GM18517 (cell line): ENCODE measurements at regions not wholly inside any gene's neighbourhood (a gene's known extent, or its start where the extent isn't known, plus 50 kb on each side); places are given as distances from the start of the nearest gene placed in this dataset.

ENCODE experiments used
- ATAC-seq: cut with Tn5 transposase; IDR thresholded peaks from one replicate; pipeline ENCODE4 v1.9.1; 2021; ENCODE audit warnings: mild to moderate bottlenecking, moderate library complexity; ENCODE audit not compliant: unreplicated experiment

GRCh38 chr17:79428988-79429387, 181.9 kb downstream of the RBFOX3 start:
- no peak for ATAC-seq

- ATAC-seq: no peak
These were observed 183.0 kb downstream of the RBFOX3 start for GRCh38 chr17:79427621-79428539.

GRCh38 chr17:79425686-79426085, 185.2 kb downstream of the RBFOX3 start:
- no peak for ATAC-seq

DNA sequence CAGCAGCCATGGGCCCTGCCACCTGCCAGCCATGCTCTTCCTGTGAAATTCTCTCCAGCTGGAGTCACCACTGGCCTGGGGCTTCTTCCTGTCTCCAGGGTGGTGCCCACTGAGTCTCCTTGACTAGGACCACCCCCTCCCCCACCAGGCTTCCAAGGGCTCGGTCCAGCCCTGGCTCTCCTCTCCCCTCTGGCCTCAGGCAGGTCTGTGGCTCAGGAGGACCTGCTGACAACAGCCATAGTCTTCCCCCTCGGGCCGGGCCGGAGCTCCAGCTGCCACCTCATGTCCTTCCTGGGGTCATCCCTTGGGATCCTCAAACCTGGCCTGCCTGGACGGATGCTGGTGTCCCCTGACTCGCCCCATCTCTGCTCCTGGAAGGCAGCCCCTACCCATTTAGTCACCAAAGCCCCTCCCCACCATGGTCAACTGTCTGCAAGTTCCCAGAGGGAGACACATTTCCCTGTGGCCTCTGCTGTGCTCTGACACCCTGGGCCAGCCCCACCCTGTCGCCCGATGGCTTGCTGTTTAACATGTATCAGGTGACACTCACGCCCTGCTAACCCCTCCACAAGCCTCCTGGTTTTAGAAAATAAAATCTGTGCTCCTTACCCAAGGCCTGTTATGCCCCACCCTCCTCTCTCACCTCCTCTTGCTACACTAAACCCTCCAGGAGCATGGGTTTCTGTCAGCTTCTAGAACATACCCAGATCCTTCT, 186.2 kb downstream of the RBFOX3 start:
- ATAC-seq: no peak

DNA sequence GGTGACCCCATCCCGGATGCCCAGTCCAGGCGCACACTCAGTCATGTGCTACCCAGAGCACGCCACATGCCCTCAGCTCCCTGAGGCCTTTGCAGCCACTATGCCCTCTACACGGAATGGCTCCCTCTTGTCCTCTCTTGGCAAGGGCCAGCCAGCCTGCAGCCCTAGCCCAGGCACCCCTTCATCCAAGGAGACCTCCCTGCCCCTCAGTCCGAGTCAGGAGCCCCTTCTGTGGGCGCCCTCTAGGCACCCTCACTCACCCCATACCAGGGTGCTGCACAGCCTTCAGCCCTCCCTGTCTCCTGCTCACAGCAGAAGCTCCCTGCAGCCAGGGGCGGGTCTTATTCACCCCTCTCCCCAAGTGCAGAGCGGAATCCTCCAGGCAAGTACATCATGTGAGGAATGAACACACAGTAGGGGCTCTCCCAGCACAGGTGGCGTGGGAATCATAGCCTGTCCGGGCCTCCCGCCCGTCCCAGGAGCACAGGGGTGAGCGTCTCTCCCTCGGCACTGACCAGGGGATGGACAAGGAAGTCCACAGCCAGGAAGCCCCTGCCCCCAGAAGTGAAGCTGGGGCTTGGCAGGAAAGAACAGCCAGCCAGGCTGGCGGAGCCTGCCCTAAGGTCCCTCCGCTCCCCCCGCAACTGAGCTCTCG, 186.9 kb downstream of the RBFOX3 start:
- ATAC-seq: no peak

GRCh38 chr17:79422236-79422635, 188.6 kb downstream of the RBFOX3 start:
- ATAC-seq: no peak

DNA sequence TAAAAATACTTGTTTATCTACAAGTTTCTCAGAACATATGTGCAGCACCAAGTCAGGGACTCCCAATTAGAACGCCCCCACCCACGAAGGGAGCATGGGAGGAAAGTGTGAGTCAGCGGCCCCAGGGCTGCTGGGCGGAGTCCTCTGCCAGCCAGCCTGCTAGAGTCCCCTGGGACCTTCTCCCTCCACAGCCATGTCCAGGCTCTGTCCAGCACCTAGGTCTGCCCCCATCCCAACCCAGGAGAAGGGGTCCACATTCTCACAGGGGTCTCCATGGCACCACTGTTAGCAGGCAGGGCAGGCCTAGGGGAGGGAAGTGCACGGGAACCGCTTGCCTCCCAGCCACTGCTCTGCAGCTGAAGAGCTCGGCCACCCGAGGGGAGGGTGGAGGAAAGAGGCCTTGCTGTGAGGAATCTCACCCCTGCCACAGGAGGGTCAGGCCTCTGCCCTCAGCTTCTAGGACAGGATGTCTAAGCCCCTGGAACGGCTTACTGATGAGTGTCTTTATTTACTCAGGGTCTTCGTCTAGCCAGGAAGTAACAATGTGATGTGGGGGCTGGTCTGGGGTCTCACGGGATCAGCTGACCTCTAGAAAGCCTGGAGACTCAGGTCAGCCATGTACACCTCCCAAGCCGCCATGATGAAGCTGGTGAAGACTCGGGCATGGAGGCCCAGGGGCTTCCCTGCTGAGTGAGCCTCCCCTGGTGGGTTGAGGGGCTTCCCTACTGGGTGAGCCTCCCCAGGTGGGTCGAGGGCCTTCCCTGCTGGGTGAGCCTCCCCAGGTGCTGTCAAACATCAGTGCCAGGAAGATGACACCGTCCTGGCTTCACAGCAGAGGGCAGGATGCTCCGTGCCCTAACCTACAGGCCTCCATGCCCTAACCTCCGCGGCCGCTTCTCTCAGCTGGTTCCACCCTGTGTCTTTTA, 190.3 kb downstream of the RBFOX3 start:
- no peak for ATAC-seq

DNA sequence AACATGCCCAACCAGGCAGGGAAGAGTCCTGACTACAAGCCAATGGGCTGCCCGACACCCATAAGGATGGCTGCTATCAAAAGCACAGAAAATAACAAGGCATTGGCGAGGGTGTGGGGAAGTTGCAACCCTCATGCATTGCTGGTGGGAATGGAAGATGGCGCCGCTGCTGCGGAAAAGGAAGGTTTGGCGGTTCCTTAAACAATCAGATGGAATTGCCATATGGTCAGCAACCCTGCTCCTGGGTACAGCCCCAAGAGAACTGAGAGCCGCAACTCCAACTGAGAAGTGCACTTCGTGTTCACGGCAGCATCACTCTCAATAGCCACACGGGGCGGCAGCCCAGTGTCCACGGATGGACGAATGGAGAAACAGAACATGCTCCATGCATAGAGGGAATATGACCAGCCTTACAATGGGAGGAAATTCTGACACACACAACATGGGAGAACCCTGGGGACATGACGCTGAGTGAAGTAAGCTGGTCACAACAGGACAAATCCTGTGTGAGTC, 193.3 kb downstream of the RBFOX3 start:
- ATAC-seq: no peak

GRCh38 chr17:79415909-79416308, 194.9 kb downstream of the RBFOX3 start:
- no peak for ATAC-seq

GRCh38 chr17:79415365-79415764, 195.5 kb downstream of the RBFOX3 start:
- ATAC-seq: no peak

- ATAC-seq: no peak
These were observed 196.0 kb downstream of the RBFOX3 start for GRCh38 chr17:79414793-79415211.

DNA sequence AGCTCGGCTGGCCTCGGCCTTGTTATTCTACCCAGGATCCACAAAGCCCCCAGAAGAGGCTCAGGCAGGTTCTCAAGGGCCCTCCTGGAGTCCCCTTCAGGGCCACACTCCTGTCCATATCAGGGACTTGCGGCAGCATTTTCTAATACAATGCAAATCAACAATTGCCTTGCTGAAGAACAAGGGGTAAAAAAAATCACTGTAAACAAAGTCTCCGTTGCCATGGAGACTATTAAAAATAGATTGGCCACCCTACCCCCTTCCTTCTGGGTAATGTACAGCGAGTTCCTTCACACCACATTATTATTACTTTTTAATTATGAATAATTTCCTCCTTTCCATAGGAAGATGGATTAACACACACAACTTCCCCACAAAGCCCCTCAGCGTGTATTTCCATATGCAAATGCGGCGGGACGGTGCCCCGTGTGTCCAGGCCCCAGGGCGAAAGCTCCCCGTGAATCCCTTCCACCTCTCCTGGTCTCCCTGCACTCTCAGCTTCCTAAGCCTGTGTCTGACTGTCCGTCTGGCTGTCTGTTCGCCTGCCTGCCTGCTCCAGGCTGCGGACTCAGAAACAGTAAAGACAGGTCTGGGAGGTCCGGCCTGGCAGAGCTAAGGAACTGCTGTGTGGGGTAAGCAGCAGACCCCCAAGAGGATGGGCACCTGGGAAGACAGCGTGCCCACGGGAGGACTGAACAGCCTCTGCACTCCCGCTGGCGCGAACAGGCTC, 196.6 kb downstream of the RBFOX3 start:
- no peak for ATAC-seq

DNA sequence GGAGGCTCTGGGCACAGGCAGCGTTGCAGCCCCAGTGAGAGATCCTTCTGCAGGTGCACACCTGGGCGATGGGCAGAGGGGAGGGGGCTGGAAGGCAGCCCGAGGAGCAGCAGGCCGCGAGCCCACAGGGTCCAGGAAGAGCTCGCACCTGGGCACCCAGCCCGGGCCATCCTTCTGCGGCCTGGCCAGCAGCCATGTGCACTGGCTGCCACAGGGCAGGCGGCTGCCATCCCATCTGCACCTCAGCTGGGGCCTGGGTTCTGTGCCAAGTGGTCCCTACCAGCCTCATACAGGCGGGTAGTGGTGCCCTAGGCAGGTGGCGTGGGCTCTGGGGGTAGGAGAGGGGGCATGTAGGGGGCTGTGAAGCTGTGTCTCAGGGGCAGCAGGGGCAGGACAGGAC, 197.2 kb downstream of the RBFOX3 start:
- ATAC-seq: no peak

DNA sequence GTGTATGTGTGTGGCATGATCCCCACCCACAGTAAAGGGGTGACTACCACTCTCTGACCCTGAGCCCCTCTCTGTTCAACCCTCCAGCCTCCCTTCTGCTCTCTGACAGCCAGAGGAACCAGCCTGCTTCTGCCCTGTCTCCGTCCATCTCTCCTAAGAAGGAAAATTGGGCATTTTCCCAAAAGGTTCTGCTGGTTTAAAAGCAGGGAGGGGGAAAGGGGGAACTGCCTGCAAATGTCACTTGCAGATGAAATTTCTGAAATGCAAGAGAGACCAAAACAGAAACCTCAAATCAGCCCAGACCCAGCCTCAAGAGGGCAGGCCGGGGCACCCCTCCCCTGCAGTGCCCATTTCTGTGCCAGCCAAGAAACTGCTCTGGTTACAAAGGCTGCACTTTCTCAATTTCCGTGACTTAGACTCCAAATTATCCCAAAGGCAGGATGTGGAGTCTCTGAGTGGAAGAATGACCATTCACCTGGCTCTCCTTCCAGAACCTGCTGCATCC, 197.9 kb downstream of the RBFOX3 start:
- ATAC-seq: no peak

- no peak for ATAC-seq
These were observed 198.7 kb downstream of the RBFOX3 start for GRCh38 chr17:79412110-79412509.

- no peak for ATAC-seq
These were observed 199.4 kb downstream of the RBFOX3 start for GRCh38 chr17:79411419-79411818.

DNA sequence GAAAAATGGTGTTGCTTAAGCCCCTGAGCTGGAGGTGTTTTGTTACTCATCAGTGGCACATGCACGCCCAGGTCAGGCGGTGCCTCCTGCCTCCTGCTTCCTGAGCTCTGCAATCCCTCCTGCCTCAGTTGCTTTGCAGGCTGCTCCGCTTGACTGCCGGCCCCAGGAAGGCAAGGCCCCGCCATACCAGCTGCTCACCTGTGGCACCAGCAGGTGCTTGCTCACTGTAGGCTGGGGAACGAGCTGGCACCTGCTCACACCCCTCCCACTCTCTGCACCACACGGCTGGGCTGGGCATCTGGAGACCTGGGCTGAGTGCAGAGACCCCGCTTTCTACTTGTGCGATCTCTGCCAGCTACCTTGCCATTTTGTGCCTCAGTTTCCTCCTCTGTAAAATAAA, 200.2 kb downstream of the RBFOX3 start:
- ATAC-seq: no peak

GRCh38 chr17:79408251-79408650, 202.6 kb downstream of the RBFOX3 start:
- no peak for ATAC-seq

DNA sequence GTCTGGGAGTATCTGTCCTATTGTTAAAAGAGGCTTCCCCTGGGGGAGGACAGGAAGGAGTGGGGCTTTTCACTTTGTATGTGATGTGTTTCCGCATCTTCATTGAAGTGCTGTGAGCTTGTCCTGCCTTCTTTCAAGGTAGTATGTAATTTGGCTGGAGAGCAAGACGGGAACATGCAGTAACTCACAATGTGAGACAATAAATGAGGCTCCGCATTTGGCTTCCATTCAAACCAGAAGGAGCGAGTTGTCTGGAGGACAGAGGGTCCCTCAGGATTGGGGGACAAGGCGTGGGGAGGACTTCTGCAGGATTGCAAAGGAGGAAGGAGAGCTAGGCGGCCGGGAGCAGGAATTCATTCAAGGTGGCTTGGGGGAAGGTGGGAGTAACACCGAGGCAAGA, 203.5 kb downstream of the RBFOX3 start:
- no peak for ATAC-seq
